ENCODE measurements at regions not wholly inside any gene's neighbourhood (a gene's known extent, or its start where the extent isn't known, plus 50 kb on each side); places are given as distances from the start of the nearest gene placed in this dataset.

DNA sequence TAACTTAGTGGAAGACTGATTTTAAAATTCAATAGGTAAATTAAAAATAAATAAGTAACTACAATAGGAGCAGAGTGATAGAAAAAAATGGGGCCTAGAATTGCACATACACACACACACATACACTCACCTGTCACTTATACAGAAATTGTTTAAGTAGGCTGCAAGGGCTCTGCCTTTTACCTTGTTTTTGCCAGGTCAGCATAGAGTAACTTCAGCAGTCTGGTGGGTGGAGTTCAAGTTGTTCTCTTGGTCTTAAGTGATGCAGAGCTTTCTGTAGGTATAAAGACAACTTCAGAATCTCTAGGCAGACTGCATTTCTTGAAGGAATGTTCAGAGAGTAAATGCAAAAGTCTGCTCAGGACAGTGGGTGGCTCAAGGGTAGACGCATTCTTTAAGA lies 457.0 kb downstream of the INHBA start:
- TF ChIP-seq CTCF (IDR thresholded peaks at IDR 0.05; ENCODE audit: low read depth, low read length) (no peak), EZH2phosphoT487 (IDR thresholded peaks at IDR 0.05; ENCODE audit: low read depth) (no peak)

All from OCI-LY3 (cell line).